A549 (cell line): ENCODE measurements at regions not wholly inside any gene's neighbourhood (a gene's known extent, or its start where the extent isn't known, plus 50 kb on each side); places are given as distances from the start of the nearest gene placed in this dataset.

Experiments
- ATOH8 ChIP-seq: fragments of 250-450 bp; sonication (Bioruptor Pico); IDR thresholded peaks from 2 replicates; pipeline ENCODE4 v1.5.0; 2020; ENCODE audit warnings: low read depth, mild to moderate bottlenecking, moderate library complexity
- CHD4 ChIP-seq: fragments of 200-600 bp; sonication (generic); IDR thresholded peaks from 2 replicates; pipeline ENCODE4 v1.6.1; 2016; ENCODE audit warnings: antibody characterized with exemption, mild to moderate bottlenecking, borderline replicate concordance
- EP300 ChIP-seq, 2 experiments: fragments of >200 bp; sonication (Bioruptor Twin); formaldehyde crosslinking; IDR thresholded peaks; 2 replicates in 1 of 2; 3 replicates in 1 of 2; pipeline ENCODE4 v1.6.1; 2016 to 2017
- RNF2 ChIP-seq: fragments of 200-600 bp; sonication (generic); IDR thresholded peaks from 2 replicates; pipeline ENCODE4 v1.6.1; 2016; ENCODE audit warnings: low read depth, mild to moderate bottlenecking, antibody characterized with exemption, moderate library complexity, borderline replicate concordance

GRCh38 chr18:76588601-76589226 lies 93.7 kb upstream of the ZNF516 start:
- TF ChIP-seq EP300 (IDR thresholded peaks at IDR 0.05) (no peak), CHD4 (no peak), RNF2 (no peak), ATOH8 (no peak)
